PC-3 (cell line): ENCODE measurements at regions not wholly inside any gene's neighbourhood (a gene's known extent, or its start where the extent isn't known, plus 50 kb on each side); places are given as distances from the start of the nearest gene placed in this dataset.

ENCODE experiments used
- ATAC-seq: fragments of 200-7000 bp; cut with Tn5 transposase; 2 replicates; pipeline ENCODE4 v1.9.1; 2020; ENCODE audit warnings: mild to moderate bottlenecking, moderate library complexity
- BruUV-seq: library from RNA; stranded (reverse); fragments of 400-500 nt; replicated peaks from 2 replicates; lab custom pipeline; 2021; lab: Mats Ljungman, UMichigan
- CTCF ChIA-PET: fragments of 300-600 bp; sonication (Branson Sonifier 250); formaldehyde crosslinking; loops from one replicate; lab custom pipeline; 2022; ENCODE audit warnings: antibody characterized with exemption; lab: Charles Lee
- POLR2A ChIA-PET: fragments of 300-600 bp; sonication (Branson Sonifier 250); formaldehyde crosslinking; loops from one replicate; lab custom pipeline; 2022; ENCODE audit warnings: antibody characterized with exemption; ENCODE audit not compliant: unreplicated experiment; lab: Charles Lee
- DNase-seq: peaks from one replicate; pipeline ENCODE4 v3.0.0-alpha.2; 2015
- H2AFZ ChIP-seq: fragments of 300-600 bp; sonication (generic); 2 replicates; pipeline ENCODE4 v1.6.0; 2016; ENCODE audit warnings: antibody characterized with exemption, low read length
- H3F3A ChIP-seq: fragments of 300-600 bp; sonication (generic); one replicate; pipeline ENCODE4 v1.6.0; 2017; ENCODE audit warnings: antibody characterized with exemption, low read length, control low read depth, mild to moderate bottlenecking; ENCODE audit not compliant: unreplicated experiment
- H3K27ac ChIP-seq: fragments of 300-600 bp; sonication (generic); 2 replicates; pipeline ENCODE4 v1.5.1; 2016; ENCODE audit warnings: mild to moderate bottlenecking, low read length
- H3K27me3 ChIP-seq: fragments of 300-600 bp; sonication (generic); 2 replicates; pipeline ENCODE4 v1.6.1; 2016; ENCODE audit warnings: low read length, mixed read lengths
- H3K36me3 ChIP-seq: fragments of 300-600 bp; sonication (generic); 2 replicates; pipeline ENCODE4 v1.6.1; 2016; ENCODE audit warnings: low read depth, mixed run types, low read length, mixed read lengths
- H3K4me1 ChIP-seq: fragments of 300-600 bp; sonication (generic); 2 replicates; pipeline ENCODE4 v1.5.1; 2016; ENCODE audit warnings: low read length; ENCODE audit not compliant: insufficient read depth
- H3K4me2 ChIP-seq: fragments of 300-600 bp; sonication (generic); 2 replicates; pipeline ENCODE4 v1.6.0; 2016; ENCODE audit warnings: low read length
- H3K4me3 ChIP-seq: fragments of 300-600 bp; sonication (generic); 2 replicates; pipeline ENCODE4 v1.5.1; 2016; ENCODE audit warnings: mild to moderate bottlenecking, low read length, mixed read lengths
- H3K79me2 ChIP-seq: fragments of 300-600 bp; sonication (generic); 2 replicates; pipeline ENCODE4 v1.6.1; 2017; ENCODE audit warnings: low read length, mixed read lengths
- H3K9ac ChIP-seq: fragments of 300-600 bp; sonication (generic); 2 replicates; pipeline ENCODE4 v1.6.0; 2016; ENCODE audit warnings: mild to moderate bottlenecking, low read length
- H3K9me2 ChIP-seq: fragments of 300-600 bp; sonication (generic); replicated peaks from 2 replicates; pipeline ENCODE4 v1.6.1; 2016; ENCODE audit warnings: mixed run types, low read length, mixed read lengths
- H3K9me3 ChIP-seq: fragments of 300-600 bp; sonication (generic); 2 replicates; pipeline ENCODE4 v1.6.1; 2016; ENCODE audit warnings: low read length, mixed read lengths
- H4K20me1 ChIP-seq: fragments of 300-600 bp; sonication (generic); 2 replicates; pipeline ENCODE4 v1.6.1; 2016; ENCODE audit warnings: low read length, mixed read lengths
- EZH2 ChIP-seq: fragments of 300-600 bp; sonication (generic); IDR thresholded peaks from one replicate; pipeline ENCODE4 v1.6.1; 2017; ENCODE audit warnings: antibody characterized with exemption, mild to moderate bottlenecking, low read length; ENCODE audit not compliant: unreplicated experiment
- EZH2phosphoT487 ChIP-seq: fragments of 300-600 bp; sonication (generic); IDR thresholded peaks from 2 replicates; pipeline ENCODE4 v1.6.1; 2018; ENCODE audit warnings: mild to moderate bottlenecking, antibody characterized with exemption, low read length, borderline replicate concordance
- intact Hi-C: fragments of 100-400 bp; cut with micrococcal nuclease; formaldehyde crosslinking; loops from 2 replicates; pipeline ENCODE4 v1.9.0; 2023
- TF ChIP-seq, protein P1 (sequence below): fragments of 300-600 bp; sonication (generic); conservative IDR thresholded peaks from 2 replicates; pipeline ENCODE4 v1.5.1; 2017; ENCODE audit warnings: antibody characterized with exemption, low read depth, mild to moderate bottlenecking, low read length

DNA sequence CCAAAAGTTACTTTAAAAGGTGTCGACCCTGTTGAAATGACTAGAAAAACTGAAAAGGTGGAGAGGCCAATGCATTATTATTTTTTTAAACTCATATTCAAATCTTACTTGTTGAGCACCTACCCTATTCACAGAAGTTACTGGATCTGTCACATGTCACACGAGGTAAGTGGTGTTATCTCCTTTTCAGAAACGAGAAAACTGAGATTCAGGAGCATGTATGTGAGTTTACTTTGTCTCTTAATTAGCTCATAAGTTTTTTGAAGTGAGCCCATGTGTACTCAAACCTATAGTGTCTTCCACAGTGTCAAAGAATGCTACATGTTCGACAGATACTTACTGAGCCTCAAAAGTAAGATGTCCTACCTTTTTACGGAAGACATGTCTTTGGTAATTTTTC, 81.8 kb upstream of the EGLN3 start:
- no peak for TF ChIP-seq EZH2
- TF ChIP-seq, protein P1, sequence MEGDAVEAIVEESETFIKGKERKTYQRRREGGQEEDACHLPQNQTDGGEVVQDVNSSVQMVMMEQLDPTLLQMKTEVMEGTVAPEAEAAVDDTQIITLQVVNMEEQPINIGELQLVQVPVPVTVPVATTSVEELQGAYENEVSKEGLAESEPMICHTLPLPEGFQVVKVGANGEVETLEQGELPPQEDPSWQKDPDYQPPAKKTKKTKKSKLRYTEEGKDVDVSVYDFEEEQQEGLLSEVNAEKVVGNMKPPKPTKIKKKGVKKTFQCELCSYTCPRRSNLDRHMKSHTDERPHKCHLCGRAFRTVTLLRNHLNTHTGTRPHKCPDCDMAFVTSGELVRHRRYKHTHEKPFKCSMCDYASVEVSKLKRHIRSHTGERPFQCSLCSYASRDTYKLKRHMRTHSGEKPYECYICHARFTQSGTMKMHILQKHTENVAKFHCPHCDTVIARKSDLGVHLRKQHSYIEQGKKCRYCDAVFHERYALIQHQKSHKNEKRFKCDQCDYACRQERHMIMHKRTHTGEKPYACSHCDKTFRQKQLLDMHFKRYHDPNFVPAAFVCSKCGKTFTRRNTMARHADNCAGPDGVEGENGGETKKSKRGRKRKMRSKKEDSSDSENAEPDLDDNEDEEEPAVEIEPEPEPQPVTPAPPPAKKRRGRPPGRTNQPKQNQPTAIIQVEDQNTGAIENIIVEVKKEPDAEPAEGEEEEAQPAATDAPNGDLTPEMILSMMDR, result no peak
- no peak for TF ChIP-seq EZH2phosphoT487
- H3K9ac ChIP-seq, result no peak overlapping the region
- H3K9me2 ChIP-seq, result no peaks in the 10 kb centered on the region
- ChIA-PET CTCF (no interaction called here), POLR2A (no interaction called here)
- H3K36me3 ChIP-seq, result no peaks in the 10 kb centered on the region
- no peak for ATAC-seq
- no peaks in the 10 kb centered on the region for H3K79me2 ChIP-seq
- no peaks in the 10 kb centered on the region for H3K27me3 ChIP-seq
- H3F3A ChIP-seq, result no peaks in the 10 kb centered on the region
- no peaks in the 10 kb centered on the region for H3K4me1 ChIP-seq
- no peak overlapping the region for H2AFZ ChIP-seq
- no peak overlapping the region for H3K4me3 ChIP-seq
- no peak overlapping the region for H3K27ac ChIP-seq
- H4K20me1 ChIP-seq, result no peaks in the 10 kb centered on the region
- no peaks in the 10 kb centered on the region for H3K9me3 ChIP-seq
- BruUV-seq, result no TSS peak
- intact Hi-C loops, result no loop called here
- no peak for DNase-seq
- no peak overlapping the region for H3K4me2 ChIP-seq

DNA sequence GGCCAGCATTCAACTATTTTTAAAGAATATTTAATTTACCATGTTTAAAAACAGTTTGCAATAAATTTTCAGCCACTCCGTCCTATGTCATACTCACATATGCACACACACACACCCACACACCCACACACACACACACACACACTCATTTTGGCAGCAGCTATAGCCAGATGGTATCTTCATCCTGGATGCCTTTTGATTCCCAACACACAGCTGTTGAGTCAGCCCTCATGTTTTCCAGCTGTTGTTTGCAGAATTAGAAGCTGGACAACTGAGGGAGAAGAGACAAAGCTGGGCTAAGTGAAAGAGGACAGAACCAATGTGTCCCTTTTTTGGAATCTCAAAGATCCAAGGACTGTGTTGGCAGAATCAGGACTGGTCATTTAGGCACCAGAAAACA, 80.0 kb upstream of the EGLN3 start:
- Histone ChIP-seq H3K4me2 (no peak overlapping the region), H3K4me1 (no peaks in the 10 kb centered on the region), H3K36me3 (no peaks in the 10 kb centered on the region), H3F3A (no peaks in the 10 kb centered on the region), H4K20me1 (no peaks in the 10 kb centered on the region), H3K79me2 (no peaks in the 10 kb centered on the region), H2AFZ (no peak overlapping the region), H3K9ac (no peak overlapping the region), H3K9me3 (no peaks in the 10 kb centered on the region), H3K4me3 (no peak overlapping the region), H3K9me2 (no peaks in the 10 kb centered on the region), H3K27ac (no peak overlapping the region), H3K27me3 (no peaks in the 10 kb centered on the region)
- BruUV-seq, result no TSS peak
- ChIA-PET CTCF (no interaction called here), POLR2A (no interaction called here)
- intact Hi-C loops, result no loop called here
- no peak for TF ChIP-seq EZH2phosphoT487
- TF ChIP-seq EZH2, result no peak
- TF ChIP-seq, protein P1, result no peak
- DNase-seq, result no peak
- ATAC-seq, result no peak

DNA sequence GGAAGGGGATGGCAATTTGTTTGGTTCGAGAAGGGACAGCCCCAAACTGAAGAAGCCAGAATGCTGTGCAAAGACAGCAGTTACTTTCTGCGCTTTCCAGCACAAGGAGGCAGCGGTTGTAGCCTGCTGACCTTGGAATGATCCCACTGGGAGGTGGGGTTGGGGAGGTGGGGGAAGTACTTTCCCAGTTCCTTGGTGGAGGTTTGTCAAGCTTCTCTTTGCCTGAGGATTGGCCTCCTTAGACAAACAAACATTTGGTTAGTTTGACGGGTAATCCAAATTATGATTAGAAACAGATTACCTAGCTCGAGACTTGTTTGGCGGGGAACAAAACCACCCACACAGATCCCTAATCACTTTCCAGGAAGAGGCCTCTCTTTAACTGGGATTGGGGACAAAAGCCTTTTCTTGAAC, 79.1 kb upstream of the EGLN3 start:
- TF ChIP-seq, protein P1, result no peak
- no peak for TF ChIP-seq EZH2
- TF ChIP-seq EZH2phosphoT487, result no peak
- Histone ChIP-seq H2AFZ (no peak overlapping the region), H3K4me2 (no peak overlapping the region), H3K9me2 (no peaks in the 10 kb centered on the region), H3K27me3 (no peaks in the 10 kb centered on the region), H4K20me1 (no peaks in the 10 kb centered on the region), H3K4me3 (no peak overlapping the region), H3K9me3 (no peaks in the 10 kb centered on the region), H3K9ac (no peak overlapping the region), H3K79me2 (no peaks in the 10 kb centered on the region), H3K36me3 (no peaks in the 10 kb centered on the region), H3K4me1 (no peaks in the 10 kb centered on the region), H3K27ac (no peak overlapping the region), H3F3A (no peaks in the 10 kb centered on the region)
- DNase-seq (no peak), ATAC-seq (no peak)
- intact Hi-C loops, result no loop called here
- BruUV-seq, result no TSS peak
- ChIA-PET CTCF (no interaction called here), POLR2A (no interaction called here)
